Ishikawa (cell line): ENCODE measurements at regions not wholly inside any gene's neighbourhood (a gene's known extent, or its start where the extent isn't known, plus 50 kb on each side); places are given as distances from the start of the nearest gene placed in this dataset.

Experiments
- CEBPB ChIP-seq: IDR thresholded peaks from 2 replicates; pipeline ENCODE4 v1.6.1; 2012
- CREB1 ChIP-seq: IDR thresholded peaks from 2 replicates; pipeline ENCODE4 v1.6.1; 2012; ENCODE audit warnings: low read depth
- EGR1 ChIP-seq: IDR thresholded peaks from 2 replicates; pipeline ENCODE4 v1.6.1; 2012
- EP300 ChIP-seq: IDR thresholded peaks from 2 replicates; pipeline ENCODE4 v1.6.1; 2012; ENCODE audit warnings: borderline replicate concordance
- FOXM1 ChIP-seq: IDR thresholded peaks from 2 replicates; pipeline ENCODE4 v1.6.1; 2012; ENCODE audit warnings: low read depth, borderline replicate concordance
- MAX ChIP-seq: IDR thresholded peaks from 2 replicates; pipeline ENCODE4 v1.6.1; 2012
- NFIC ChIP-seq: IDR thresholded peaks from 2 replicates; pipeline ENCODE4 v1.6.1; 2012
- RAD21 ChIP-seq: IDR thresholded peaks from 2 replicates; pipeline ENCODE4 v1.6.1; 2012; ENCODE audit warnings: low read depth
- REST ChIP-seq: IDR thresholded peaks from 2 replicates; pipeline ENCODE4 v1.6.1; 2012; ENCODE audit warnings: low read depth, mild to moderate bottlenecking
- TAF1 ChIP-seq: IDR thresholded peaks from 2 replicates; pipeline ENCODE4 v1.6.1; 2012; ENCODE audit warnings: low read depth, mild to moderate bottlenecking
- TCF12 ChIP-seq: IDR thresholded peaks from 2 replicates; pipeline ENCODE4 v1.6.1; 2012; ENCODE audit warnings: low read depth
- TEAD4 ChIP-seq: IDR thresholded peaks from 2 replicates; pipeline ENCODE4 v1.6.1; 2012
- USF1 ChIP-seq: IDR thresholded peaks from 2 replicates; pipeline ENCODE4 v1.6.1; 2012
- YY1 ChIP-seq: IDR thresholded peaks from 2 replicates; pipeline ENCODE4 v1.6.1; 2012; ENCODE audit warnings: low read depth
- ZBTB7A ChIP-seq: IDR thresholded peaks from 2 replicates; pipeline ENCODE4 v1.6.1; 2012; ENCODE audit warnings: low read depth

- TF ChIP-seq TCF12 (no peak), NFIC (no peak), TEAD4 (no peak), CEBPB (no peak), ZBTB7A (no peak), FOXM1 (no peak), TAF1 (no peak), EGR1 (no peak), REST (no peak), EP300 (no peak), RAD21 (no peak), USF1 (no peak)
Measured at GRCh38 chr5:131022811-131023497, 142.1 kb downstream of the HINT1 start.

GRCh38 chr5:131021646-131022045, 143.4 kb downstream of the HINT1 start:
- TF ChIP-seq RAD21 (no peak), CEBPB (no peak), TCF12 (no peak), EGR1 (no peak), TEAD4 (no peak), MAX (no peak)

- TF ChIP-seq EGR1 (no peak), REST (no peak), NFIC (no peak), MAX (no peak), ZBTB7A (no peak), RAD21 (no peak), FOXM1 (no peak), TCF12 (no peak), TEAD4 (no peak), USF1 (no peak), TAF1 (no peak), YY1 (no peak), EP300 (no peak), CEBPB (no peak), CREB1 (no peak)
Measured at GRCh38 chr5:131019601-131020315, 145.3 kb downstream of the HINT1 start.

- TF ChIP-seq CEBPB (no peak), NFIC (no peak), FOXM1 (no peak), CREB1 (no peak), TAF1 (no peak), EP300 (no peak), TEAD4 (no peak), RAD21 (no peak), TCF12 (no peak), ZBTB7A (no peak), REST (no peak), MAX (no peak), YY1 (no peak), EGR1 (no peak), USF1 (no peak)
Measured at GRCh38 chr5:131019111-131019510, 145.9 kb downstream of the HINT1 start.
